HG03066 (cell line): ENCODE measurements at regions not wholly inside any gene's neighbourhood (a gene's known extent, or its start where the extent isn't known, plus 50 kb on each side); places are given as distances from the start of the nearest gene placed in this dataset.
"Not testable (repeated sequence)": the region's sequence is repeated elsewhere in the genome, so short reads cannot be mapped to it uniquely, and the experiment has no call there.

Source experiments
- ATAC-seq: cut with Tn5 transposase; IDR thresholded peaks from one replicate; pipeline ENCODE4 v1.9.1; 2021; ENCODE audit warnings: low read depth; ENCODE audit not compliant: unreplicated experiment

- ATAC-seq, result no peak
These were observed 229.2 kb downstream of the SQOR start for GRCh38 chr15:45863881-45864580.

- ATAC-seq, result no peak
These were observed 231.8 kb downstream of the SQOR start for GRCh38 chr15:45866616-45867015.

- no peak for ATAC-seq
These were observed 232.5 kb downstream of the SQOR start for GRCh38 chr15:45867281-45867680.

GRCh38 chr15:45868109-45868691 lies 233.4 kb downstream of the SQOR start:
- ATAC-seq, result no peak

- ATAC-seq, result no peak
These were observed 234.3 kb downstream of the SQOR start for GRCh38 chr15:45869034-45869668.

- no peak for ATAC-seq
These were observed 236.5 kb downstream of the SQOR start for GRCh38 chr15:45871121-45871855.

- ATAC-seq, result no peak
These were observed 239.0 kb downstream of the SQOR start for GRCh38 chr15:45873781-45874180.

GRCh38 chr15:45874566-45874965 lies 239.7 kb downstream of the SQOR start:
- ATAC-seq, result not testable (repeated sequence)

GRCh38 chr15:45884289-45884688 lies 249.5 kb downstream of the SQOR start:
- no peak for ATAC-seq

- ATAC-seq, result no peak
These were observed 250.1 kb downstream of the SQOR start for GRCh38 chr15:45884755-45885445.

GRCh38 chr15:45885801-45886200 lies 251.0 kb downstream of the SQOR start:
- ATAC-seq, result no peak

- no peak for ATAC-seq
These were observed 256.9 kb downstream of the SQOR start for GRCh38 chr15:45891766-45892165.

GRCh38 chr15:45892182-45892581 lies 257.4 kb downstream of the SQOR start:
- no peak for ATAC-seq

- ATAC-seq, result no peak
These were observed 268.5 kb downstream of the SQOR start for GRCh38 chr15:45903283-45903682.

- no peak for ATAC-seq
These were observed 269.2 kb downstream of the SQOR start for GRCh38 chr15:45904019-45904418.

- no peak for ATAC-seq
These were observed 271.4 kb downstream of the SQOR start for GRCh38 chr15:45906230-45906629.

GRCh38 chr15:45910671-45911070 lies 275.8 kb downstream of the SQOR start:
- ATAC-seq, result no peak

- ATAC-seq, result no peak
These were observed 278.6 kb downstream of the SQOR start for GRCh38 chr15:45913451-45913850.

GRCh38 chr15:45914425-45914824 lies 279.6 kb downstream of the SQOR start:
- no peak for ATAC-seq

- no peak for ATAC-seq
These were observed 284.0 kb downstream of the SQOR start for GRCh38 chr15:45918839-45919238.

GRCh38 chr15:45919806-45920205 lies 285.0 kb downstream of the SQOR start:
- ATAC-seq, result no peak
